HUES48 (cell line): ENCODE measurements at regions not wholly inside any gene's neighbourhood (a gene's known extent, or its start where the extent isn't known, plus 50 kb on each side); places are given as distances from the start of the nearest gene placed in this dataset.

Experiments used
- H3K27ac ChIP-seq: one replicate; pipeline ENCODE4 v1.7.0; 2013; ENCODE audit warnings: low read depth, low read length, inconsistent platforms
- H3K27me3 ChIP-seq: 2 replicates; pipeline ENCODE4 v1.6.1; 2013; ENCODE audit warnings: mild to moderate bottlenecking, low read length; ENCODE audit not compliant: control insufficient read depth, insufficient read depth
- H3K36me3 ChIP-seq: 2 replicates; pipeline ENCODE4 v1.6.1; 2013; ENCODE audit warnings: low read length; ENCODE audit not compliant: control insufficient read depth, insufficient read depth
- H3K4me1 ChIP-seq: 2 replicates; pipeline ENCODE4 v1.6.1; 2013; ENCODE audit warnings: mild to moderate bottlenecking, low read length; ENCODE audit not compliant: control insufficient read depth, insufficient read depth
- H3K4me3 ChIP-seq: 2 replicates; pipeline ENCODE4 v1.5.1; 2013; ENCODE audit warnings: mild to moderate bottlenecking, low read depth, low read length
- H3K9ac ChIP-seq: 2 replicates; pipeline ENCODE4 v1.6.1; 2013; ENCODE audit warnings: mild to moderate bottlenecking, low read depth, low read length, moderate library complexity
- H3K9me3 ChIP-seq: 2 replicates; pipeline ENCODE4 v1.6.1; 2013; ENCODE audit warnings: low read length; ENCODE audit not compliant: control insufficient read depth, insufficient read depth

GRCh38 chr7:81029511-81029910, 110.7 kb upstream of the SEMA3C start:
- Histone ChIP-seq H3K9me3 (no peaks in the 10 kb centered on the region), H3K9ac (no peak overlapping the region), H3K36me3 (no peaks in the 10 kb centered on the region), H3K4me1 (no peaks in the 10 kb centered on the region), H3K27ac (no peak overlapping the region), H3K4me3 (no peak overlapping the region), H3K27me3 (no peaks in the 10 kb centered on the region)

GRCh38 chr7:81025360-81025759, 106.5 kb upstream of the SEMA3C start:
- H3K27me3 ChIP-seq, result no peaks in the 10 kb centered on the region
- no peaks in the 10 kb centered on the region for H3K9me3 ChIP-seq
- no peaks in the 10 kb centered on the region for H3K4me1 ChIP-seq
- no peaks in the 10 kb centered on the region for H3K36me3 ChIP-seq
- H3K9ac ChIP-seq, result no peak overlapping the region
- H3K27ac ChIP-seq, result no peak overlapping the region
- H3K4me3 ChIP-seq, result no peak overlapping the region

GRCh38 chr7:81014908-81015307, 96.1 kb upstream of the SEMA3C start:
- no peak overlapping the region for H3K4me3 ChIP-seq
- H3K4me1 ChIP-seq, result peaks cover 8% of the 10 kb centered on the region; the same call in 1 of the 2 replicates
- H3K9ac ChIP-seq, result no peak overlapping the region
- H3K36me3 ChIP-seq, result no peaks in the 10 kb centered on the region
- H3K27ac ChIP-seq, result no peak overlapping the region
- H3K9me3 ChIP-seq, result peaks cover 5% of the 10 kb centered on the region
- H3K27me3 ChIP-seq, result no peaks in the 10 kb centered on the region

- Histone ChIP-seq H3K36me3 (no peaks in the 10 kb centered on the region), H3K27me3 (no peaks in the 10 kb centered on the region), H3K9ac (no peak overlapping the region), H3K4me3 (no peak overlapping the region), H3K27ac (no peak overlapping the region), H3K4me1 (peaks cover 8% of the 10 kb centered on the region; the same call in 1 of the 2 replicates), H3K9me3 (peaks cover 5% of the 10 kb centered on the region)
These were observed 95.4 kb upstream of the SEMA3C start for GRCh38 chr7:81014266-81014665.

GRCh38 chr7:81013083-81013817, 94.4 kb upstream of the SEMA3C start:
- no peaks in the 10 kb centered on the region for H3K27me3 ChIP-seq
- H3K36me3 ChIP-seq, result no peaks in the 10 kb centered on the region
- peaks cover 8% of the 10 kb centered on the region; the same call in 1 of the 2 replicates for H3K4me1 ChIP-seq
- H3K4me3 ChIP-seq, result no peak overlapping the region
- peaks cover 5% of the 10 kb centered on the region for H3K9me3 ChIP-seq
- peak overlapping the region; percentile 68 for H3K27ac ChIP-seq
- H3K9ac ChIP-seq, result no peak overlapping the region

- Histone ChIP-seq H3K36me3 (no peaks in the 10 kb centered on the region), H3K9me3 (peaks cover 5% of the 10 kb centered on the region), H3K4me3 (no peak overlapping the region), H3K9ac (no peak overlapping the region), H3K4me1 (peaks cover 8% of the 10 kb centered on the region; the same call in 1 of the 2 replicates), H3K27ac (no peak overlapping the region), H3K27me3 (no peaks in the 10 kb centered on the region)
These were observed 90.0 kb upstream of the SEMA3C start for GRCh38 chr7:81008901-81009300.

GRCh38 chr7:81007051-81007450, 88.2 kb upstream of the SEMA3C start:
- H3K27me3 ChIP-seq, result no peaks in the 10 kb centered on the region
- H3K36me3 ChIP-seq, result no peaks in the 10 kb centered on the region
- H3K4me3 ChIP-seq, result no peak overlapping the region
- H3K9me3 ChIP-seq, result peaks cover 5% of the 10 kb centered on the region
- no peaks in the 10 kb centered on the region for H3K4me1 ChIP-seq
- no peak overlapping the region for H3K9ac ChIP-seq
- no peak overlapping the region for H3K27ac ChIP-seq

- no peak overlapping the region for H3K27ac ChIP-seq
These were observed 86.4 kb upstream of the SEMA3C start for GRCh38 chr7:81005254-81005653.

GRCh38 chr7:81004098-81004497, 85.2 kb upstream of the SEMA3C start:
- H3K9me3 ChIP-seq, result no peaks in the 10 kb centered on the region
- no peak overlapping the region for H3K4me3 ChIP-seq
- no peaks in the 10 kb centered on the region for H3K36me3 ChIP-seq
- H3K27ac ChIP-seq, result no peak overlapping the region
- H3K4me1 ChIP-seq, result no peaks in the 10 kb centered on the region
- no peak overlapping the region for H3K9ac ChIP-seq
- no peaks in the 10 kb centered on the region for H3K27me3 ChIP-seq

More at GRCh38 chr7:81005254-81005653, 86.4 kb upstream of the SEMA3C start:
- Histone ChIP-seq H3K9me3 (no peaks in the 10 kb centered on the region), H3K27me3 (no peaks in the 10 kb centered on the region), H3K4me1 (no peaks in the 10 kb centered on the region), H3K4me3 (no peak overlapping the region), H3K9ac (no peak overlapping the region), H3K36me3 (no peaks in the 10 kb centered on the region)

GRCh38 chr7:81003326-81003725, 84.5 kb upstream of the SEMA3C start:
- H3K9me3 ChIP-seq, result no peaks in the 10 kb centered on the region
- H3K36me3 ChIP-seq, result no peaks in the 10 kb centered on the region
- H3K4me3 ChIP-seq, result no peak overlapping the region
- no peak overlapping the region for H3K27ac ChIP-seq
- no peak overlapping the region for H3K9ac ChIP-seq
- H3K27me3 ChIP-seq, result no peaks in the 10 kb centered on the region
- H3K4me1 ChIP-seq, result no peaks in the 10 kb centered on the region

GRCh38 chr7:81002421-81002820, 83.6 kb upstream of the SEMA3C start:
- no peaks in the 10 kb centered on the region for H3K4me1 ChIP-seq
- no peak overlapping the region for H3K4me3 ChIP-seq
- H3K27me3 ChIP-seq, result no peaks in the 10 kb centered on the region
- no peak overlapping the region for H3K9ac ChIP-seq
- no peaks in the 10 kb centered on the region for H3K36me3 ChIP-seq
- no peak overlapping the region for H3K27ac ChIP-seq
- H3K9me3 ChIP-seq, result no peaks in the 10 kb centered on the region
